ENCODE measurements at regions not wholly inside any gene's neighbourhood (a gene's known extent, or its start where the extent isn't known, plus 50 kb on each side); places are given as distances from the start of the nearest gene placed in this dataset.

DNA sequence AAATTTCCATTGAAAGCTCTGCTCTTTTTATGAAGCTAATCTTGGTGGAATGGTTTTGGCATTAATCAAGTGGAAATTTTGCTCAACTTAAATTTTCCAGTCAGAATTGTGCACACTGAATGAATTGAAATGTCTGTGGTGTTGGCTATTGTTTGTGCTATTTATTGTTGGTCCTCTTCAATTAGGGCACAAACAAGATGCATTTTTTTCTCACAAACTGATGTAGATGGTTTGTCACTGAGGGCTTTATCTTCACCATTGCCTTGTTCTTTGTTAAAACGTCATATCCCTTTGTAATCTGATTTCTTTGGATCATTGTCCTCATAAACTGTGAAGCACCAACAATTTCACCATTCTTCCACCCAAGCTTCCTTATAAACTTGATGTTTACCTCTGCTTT lies 152.1 kb upstream of the RHOBTB1 start:
- no peak for ATAC-seq
- Histone ChIP-seq H3K79me2 (ENCODE audit: insufficient read depth, low read length) (no peaks in the 10 kb centered on the region), H3K9me3 (ENCODE audit: low read length) (no peaks in the 10 kb centered on the region), H3K9ac (ENCODE audit: insufficient read depth, low read depth, low read length) (no peak overlapping the region), H4K20me1 (ENCODE audit: insufficient read depth, low read length) (no peaks in the 10 kb centered on the region), H3K4me3 (replicated peaks in 1 of 3; ENCODE audit: insufficient read depth in 1 of 3, low read depth in 2 of 3, low read length in 3 of 3) (no peak overlapping the region), H3K4me2 (ENCODE audit: low read depth, low read length) (no peak overlapping the region), H3K27ac (ENCODE audit: extremely low read length, insufficient read depth, low read length) (no peak overlapping the region), H2AFZ (ENCODE audit: low read length) (no peak overlapping the region), H3K36me3 (replicated peaks in 1 of 2; ENCODE audit: control insufficient read depth in 1 of 2, insufficient read depth in 2 of 2, low read length in 2 of 2) (no peaks in the 10 kb centered on the region), H3K27me3 (ENCODE audit: control insufficient read depth in 1 of 2, insufficient read depth in 2 of 2, low read length in 2 of 2) (no peaks in the 10 kb centered on the region), H3K4me1 (ENCODE audit: insufficient read depth, low read length) (no peaks in the 10 kb centered on the region)
- ChIA-PET POLR2A (no interaction called here), CTCF (ENCODE audit: low intra/inter-chr PET ratio, low total read pairs) (no interaction called here)
- no peak for DNase-seq (ENCODE audit: low spot score)
- WGBS (ENCODE audit: low lambda C conversion rate): 14% methylated on average over 1 of the region's 1 CpG
- no peak for FAIRE-seq
- intact Hi-C loops (cut with micrococcal nuclease; ENCODE audit: unreplicated experiment) (no loop called here), in situ Hi-C loops (cut with HindIII; ENCODE audit: extremely low pct_ligation_motif_present, low pct_unique_long_range_greater_than_20kb) (no loop called here)
- no peak for TF ChIP-seq THAP11 (CRISPR knock-in tag; IDR thresholded peaks at IDR 0.05)
- TF ChIP-seq ETV5 (CRISPR knock-in tag; IDR thresholded peaks at IDR 0.05; ENCODE audit: borderline replicate concordance): no peak
- no peak for TF ChIP-seq ZMYM3 (CRISPR knock-in tag; IDR thresholded peaks at IDR 0.05)
- no peak for TF ChIP-seq ZNF260 (CRISPR knock-in tag; IDR thresholded peaks at IDR 0.05; ENCODE audit: borderline replicate concordance, low read depth)
- TF ChIP-seq ZNF282 (IDR thresholded peaks at IDR 0.05; ENCODE audit: partially characterized antibody): no peak
- no peak for TF ChIP-seq HNRNPLL (IDR thresholded peaks at IDR 0.05; ENCODE audit: low read depth, low read length, poor library complexity, severe bottlenecking)
- TF ChIP-seq SAFB2 (CRISPR knock-in tag; IDR thresholded peaks at IDR 0.05; ENCODE audit: borderline replicate concordance, low read depth): no peak
- TF ChIP-seq ZNF382 (CRISPR knock-in tag; IDR thresholded peaks at IDR 0.05; ENCODE audit: borderline replicate concordance): no peak
- no peak for TF ChIP-seq ETV6 (CRISPR knock-in tag; conservative IDR thresholded peaks at IDR 0.05)
- no peak for TF ChIP-seq IKZF5 (CRISPR knock-in tag; IDR thresholded peaks at IDR 0.05)
- no peak for TF ChIP-seq PITX1 (CRISPR knock-in tag; IDR thresholded peaks at IDR 0.05)
- BruUV-seq (replicated peaks): no TSS peak
